SK-N-MC (cell line): ENCODE measurements at regions not wholly inside any gene's neighbourhood (a gene's known extent, or its start where the extent isn't known, plus 50 kb on each side); places are given as distances from the start of the nearest gene placed in this dataset.

Source experiments
- EZH2 ChIP-seq: fragments of 200-600 bp; sonication (generic); IDR thresholded peaks from one replicate; pipeline ENCODE4 v1.6.1; 2017; ENCODE audit warnings: antibody characterized with exemption
- FOXP2 ChIP-seq: optimal IDR thresholded peaks from 2 replicates; pipeline ENCODE3; 2011; ENCODE audit warnings: mild to moderate bottlenecking, moderate library complexity; ENCODE audit not compliant: insufficient read depth; ENCODE audit errors: extremely low read length, control extremely low read depth
- POLR2AphosphoS5 ChIP-seq: IDR thresholded peaks from 2 replicates; pipeline ENCODE4 v1.6.1; 2012; ENCODE audit warnings: mild to moderate bottlenecking, low read depth, low read length, borderline replicate concordance

GRCh38 chr3:106010829-106011228 is 142.0 kb upstream of the CBLB start:
- TF ChIP-seq EZH2 (no peak), POLR2AphosphoS5 (no peak), FOXP2 (no peak)
